Omental fat pad (tissue), 3 donors: ENCODE measurements at regions not wholly inside any gene's neighbourhood (a gene's known extent, or its start where the extent isn't known, plus 50 kb on each side); places are given as distances from the start of the nearest gene placed in this dataset.
"Not testable (repeated sequence)": the region's sequence is repeated elsewhere in the genome, so short reads cannot be mapped to it uniquely, and the experiment has no call there.

Experiments used
- ATAC-seq: fragments of 150-250 bp; one replicate; pipeline ENCODE4 v1.9.1; 2016; ENCODE audit warnings: mild to moderate bottlenecking, moderate library complexity; ENCODE audit not compliant: low FRiP score
- DNase-seq: peaks from one replicate; pipeline ENCODE4 v3.0.0-alpha.2; 2019; ENCODE audit warnings: low spot score
- TF ChIP-seq, protein P1 (sequence below), 3 donors: fragments of 450-650 bp; IDR thresholded peaks; one replicate each; pipeline ENCODE4 v1.5.1; 2016 to 2017; ENCODE audit warnings: antibody characterized with exemption in 3 of 3, mild to moderate bottlenecking in 3 of 3, moderate library complexity in 2 of 3

DNA sequence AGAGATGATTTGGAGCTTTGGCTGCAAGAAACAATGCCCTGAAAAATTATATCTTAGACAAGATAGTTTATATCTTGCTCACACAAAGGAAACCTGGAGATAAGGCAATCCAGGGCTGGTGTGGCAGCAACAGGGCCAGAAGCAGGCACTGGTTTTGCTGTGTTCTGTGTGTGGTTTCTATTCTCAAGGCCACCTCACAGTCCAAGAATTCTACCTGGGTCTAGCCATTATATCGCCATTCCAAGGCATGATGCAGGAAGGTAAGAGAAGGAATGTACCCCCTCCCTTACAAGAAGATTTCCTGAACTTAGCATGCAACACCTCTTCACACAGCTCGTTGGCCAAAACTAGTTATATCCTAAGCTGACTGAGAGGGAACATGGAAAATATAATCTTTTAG is 74.5 kb upstream of the MEGF10 start:
- ATAC-seq (no peak), DNase-seq (no peak)
- TF ChIP-seq, protein P1, sequence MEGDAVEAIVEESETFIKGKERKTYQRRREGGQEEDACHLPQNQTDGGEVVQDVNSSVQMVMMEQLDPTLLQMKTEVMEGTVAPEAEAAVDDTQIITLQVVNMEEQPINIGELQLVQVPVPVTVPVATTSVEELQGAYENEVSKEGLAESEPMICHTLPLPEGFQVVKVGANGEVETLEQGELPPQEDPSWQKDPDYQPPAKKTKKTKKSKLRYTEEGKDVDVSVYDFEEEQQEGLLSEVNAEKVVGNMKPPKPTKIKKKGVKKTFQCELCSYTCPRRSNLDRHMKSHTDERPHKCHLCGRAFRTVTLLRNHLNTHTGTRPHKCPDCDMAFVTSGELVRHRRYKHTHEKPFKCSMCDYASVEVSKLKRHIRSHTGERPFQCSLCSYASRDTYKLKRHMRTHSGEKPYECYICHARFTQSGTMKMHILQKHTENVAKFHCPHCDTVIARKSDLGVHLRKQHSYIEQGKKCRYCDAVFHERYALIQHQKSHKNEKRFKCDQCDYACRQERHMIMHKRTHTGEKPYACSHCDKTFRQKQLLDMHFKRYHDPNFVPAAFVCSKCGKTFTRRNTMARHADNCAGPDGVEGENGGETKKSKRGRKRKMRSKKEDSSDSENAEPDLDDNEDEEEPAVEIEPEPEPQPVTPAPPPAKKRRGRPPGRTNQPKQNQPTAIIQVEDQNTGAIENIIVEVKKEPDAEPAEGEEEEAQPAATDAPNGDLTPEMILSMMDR (IDR thresholded peaks at IDR 0.05) = no peak

GRCh38 chr5:127216898-127217675 is 73.5 kb upstream of the MEGF10 start:
- TF ChIP-seq, protein P1 (IDR thresholded peaks at IDR 0.05) = no peak
- ATAC-seq = no peak
- DNase-seq = no peak

- ATAC-seq, DNase-seq: not testable (repeated sequence)
These were observed 68.7 kb upstream of the MEGF10 start for GRCh38 chr5:127221936-127222335.

DNA sequence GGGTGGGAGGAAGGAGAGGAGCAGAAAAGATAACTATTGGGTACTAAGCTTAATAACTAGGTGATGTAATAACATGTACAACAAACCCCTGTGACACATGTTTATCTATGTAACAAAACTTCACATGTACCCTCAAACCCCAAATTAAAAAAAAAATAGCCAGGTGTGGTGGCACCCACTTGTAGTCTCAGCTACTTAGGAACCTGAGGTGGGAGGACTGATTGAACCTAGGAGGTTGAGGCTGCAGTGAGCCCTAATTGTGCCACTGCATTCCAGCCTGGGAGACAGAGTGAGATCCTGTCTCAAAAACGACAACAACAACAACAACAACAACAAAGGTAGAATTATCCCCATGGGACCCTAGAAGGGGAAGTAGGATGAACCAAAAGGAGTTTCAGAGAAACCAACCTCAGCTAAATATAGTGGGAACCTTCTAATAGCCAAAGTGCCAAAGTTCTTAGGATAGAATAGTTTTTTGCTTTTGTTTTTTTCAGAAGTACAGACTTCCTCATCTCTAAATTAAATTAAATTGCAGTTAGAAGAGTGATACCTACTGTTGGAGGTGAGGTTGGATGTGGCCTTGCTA is 67.9 kb upstream of the MEGF10 start:
- not testable (repeated sequence) for ATAC-seq, DNase-seq

- DNase-seq = no peak
- no peak for ATAC-seq
- TF ChIP-seq, protein P1 (IDR thresholded peaks at IDR 0.05) = no peak
These were observed 67.2 kb upstream of the MEGF10 start for GRCh38 chr5:127223256-127223974.

GRCh38 chr5:127227881-127228280 is 62.7 kb upstream of the MEGF10 start:
- TF ChIP-seq, protein P1 (IDR thresholded peaks at IDR 0.05) = no peak
- ATAC-seq = no peak
- no peak for DNase-seq

- ATAC-seq (peak; percentile 16), DNase-seq (no peak)
- TF ChIP-seq, protein P1 (IDR thresholded peaks at IDR 0.05) = no peak
These were observed 61.9 kb upstream of the MEGF10 start for GRCh38 chr5:127228540-127229184.
